ENCODE measurements at regions not wholly inside any gene's neighbourhood (a gene's known extent, or its start where the extent isn't known, plus 50 kb on each side); places are given as distances from the start of the nearest gene placed in this dataset.

DNA sequence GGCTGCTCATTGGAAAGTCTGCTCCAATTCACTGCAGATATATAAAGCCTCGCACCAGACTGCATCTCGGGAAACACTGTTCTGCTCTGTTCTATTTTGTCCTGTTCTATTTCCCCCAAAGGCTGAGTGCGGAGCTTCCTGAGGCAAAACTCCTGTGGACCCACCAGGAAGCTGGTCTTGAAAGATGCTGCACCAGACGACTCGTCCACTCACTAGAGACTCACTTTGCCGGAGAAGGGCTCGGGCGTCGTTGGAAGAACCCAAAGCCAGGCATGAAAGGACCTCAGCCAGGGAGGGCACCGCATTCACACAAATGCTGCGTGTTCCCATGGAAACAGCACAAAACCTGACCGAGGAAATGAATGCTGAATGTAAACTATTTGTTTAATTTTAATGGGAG is 331.2 kb upstream of the SFSWAP start:
- Histone ChIP-seq H4K8ac (ENCODE audit: extremely low read depth, insufficient read depth, low read length) (no peak overlapping the region), H4K91ac (replicated peaks; ENCODE audit: insufficient read length, low read length) (no peak overlapping the region), H2AK5ac (ENCODE audit: low read depth, low read length) (no peak overlapping the region), H3K18ac (ENCODE audit: extremely low read depth, low read length) (no peak overlapping the region), H2BK20ac (ENCODE audit: low read length) (no peak overlapping the region), H3K4me2 (ENCODE audit: insufficient read depth in 1 of 2, low read depth in 2 of 2, low read length in 2 of 2) (peak overlapping the region; percentile 43 to 58; a peak in 3 of 4 replicates), H4K20me1 (replicated peaks in 1 of 2; ENCODE audit: control insufficient read depth in 1 of 2, insufficient read depth in 2 of 2, low read length in 2 of 2) (no peaks in the 10 kb centered on the region), H3K14ac (ENCODE audit: insufficient read length) (no peak overlapping the region), H2BK12ac (ENCODE audit: low read depth, low read length) (no peak overlapping the region), H3K4ac (replicated peaks; ENCODE audit: insufficient read length, low read depth, low read length) (no peak overlapping the region), H3K36me3 (ENCODE audit: control insufficient read depth in 2 of 4, insufficient read depth in 4 of 4, low read length in 3 of 4) (no peaks in the 10 kb centered on the region), H2BK5ac (ENCODE audit: low read depth, low read length) (no peak overlapping the region), H2BK120ac (replicated peaks; ENCODE audit: low read depth, low read length) (no peak overlapping the region), H3K56ac (replicated peaks; ENCODE audit: insufficient read length, low read depth, low read length) (no peak overlapping the region), H4K5ac (ENCODE audit: insufficient read length, low read depth, low read length) (no peak overlapping the region), H3K4me3 (ENCODE audit: extremely low read depth in 1 of 4, insufficient read depth in 2 of 4, low read depth in 3 of 4, low read length in 4 of 4) (peak overlapping the region in 1 of 4 experiments; percentile 52; a peak in 1 of 8 replicates), H3K27ac (ENCODE audit: low read depth, low read length) (no peak overlapping the region), H3K27me3 (replicated peaks in 1 of 4; ENCODE audit: control insufficient read depth in 3 of 4, extremely low read depth in 1 of 4, insufficient read depth in 3 of 4, low read length in 3 of 4) (peaks cover 0 to 6% (median 5%) of the 10 kb centered on the region in 4 experiments; a peak in 2 of 7 replicates), H3K23ac (ENCODE audit: insufficient read length) (no peak overlapping the region), H3K79me1 (ENCODE audit: low read depth, low read length) (no peaks in the 10 kb centered on the region), H2BK15ac (ENCODE audit: low read length) (no peak overlapping the region), H2AFZ (ENCODE audit: low read length) (0 out of 2 replicates have a peak overlapping the region, but pooled peaks have one; percentile 69), H3K4me1 (replicated peaks in 1 of 4; ENCODE audit: control insufficient read depth in 3 of 4, insufficient read depth in 4 of 4, low read length in 3 of 4) (peaks cover 0 to 18% (median 12%) of the 10 kb centered on the region in 4 experiments; a peak in 6 of 7 replicates), H3K79me2 (ENCODE audit: control insufficient read depth in 1 of 2, insufficient read depth in 2 of 2, low read length in 2 of 2) (no peaks in the 10 kb centered on the region), H3K9me3 (ENCODE audit: insufficient read depth in 2 of 2, low read depth in 1 of 2, low read length in 1 of 2) (no peaks in the 10 kb centered on the region), H3K9ac (replicated peaks in 1 of 4; ENCODE audit: extremely low read depth in 1 of 4, low read depth in 3 of 4, low read length in 3 of 4) (no peak overlapping the region), H3K23me2 (ENCODE audit: low read depth, low read length) (no peaks in the 10 kb centered on the region)
- TF ChIP-seq, protein P1, sequence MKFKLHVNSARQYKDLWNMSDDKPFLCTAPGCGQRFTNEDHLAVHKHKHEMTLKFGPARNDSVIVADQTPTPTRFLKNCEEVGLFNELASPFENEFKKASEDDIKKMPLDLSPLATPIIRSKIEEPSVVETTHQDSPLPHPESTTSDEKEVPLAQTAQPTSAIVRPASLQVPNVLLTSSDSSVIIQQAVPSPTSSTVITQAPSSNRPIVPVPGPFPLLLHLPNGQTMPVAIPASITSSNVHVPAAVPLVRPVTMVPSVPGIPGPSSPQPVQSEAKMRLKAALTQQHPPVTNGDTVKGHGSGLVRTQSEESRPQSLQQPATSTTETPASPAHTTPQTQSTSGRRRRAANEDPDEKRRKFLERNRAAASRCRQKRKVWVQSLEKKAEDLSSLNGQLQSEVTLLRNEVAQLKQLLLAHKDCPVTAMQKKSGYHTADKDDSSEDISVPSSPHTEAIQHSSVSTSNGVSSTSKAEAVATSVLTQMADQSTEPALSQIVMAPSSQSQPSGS (IDR thresholded peaks at IDR 0.05; ENCODE audit: low read length): no peak
- TF ChIP-seq POLR2A (IDR thresholded peaks at IDR 0.05; ENCODE audit: control extremely low read depth in 1 of 2, low read depth in 2 of 2, low read length in 2 of 2): no peak
- TF ChIP-seq TBP (IDR thresholded peaks at IDR 0.05; ENCODE audit: low read depth, low read length): no peak
- TF ChIP-seq, protein P2, sequence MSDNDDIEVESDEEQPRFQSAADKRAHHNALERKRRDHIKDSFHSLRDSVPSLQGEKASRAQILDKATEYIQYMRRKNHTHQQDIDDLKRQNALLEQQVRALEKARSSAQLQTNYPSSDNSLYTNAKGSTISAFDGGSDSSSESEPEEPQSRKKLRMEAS (IDR thresholded peaks at IDR 0.05): no peak
- no peak for TF ChIP-seq EGR1 (IDR thresholded peaks at IDR 0.05; ENCODE audit: borderline replicate concordance, low read depth, low read length)
- TF ChIP-seq KDM5A (IDR thresholded peaks at IDR 0.05; ENCODE audit: low read length): no peak
- TF ChIP-seq SIN3A (conservative IDR thresholded peaks at IDR 0.05 in 1 of 2, IDR thresholded peaks at IDR 0.05 in 1 of 2; ENCODE audit: low read depth in 1 of 2, low read length in 2 of 2): no peak
- TF ChIP-seq HDAC6 (IDR thresholded peaks at IDR 0.05; ENCODE audit: low read depth, low read length): no peak
- FAIRE-seq (no peak), DNase-seq (ENCODE audit: low read depth in 1 of 2, low spot score in 2 of 2) (peak in 1 of 2 experiments; percentile 43)
- ChIA-PET CTCF (ENCODE audit: partially characterized antibody) (interaction anchor here (1.8 kb wide), 1 partner anchor 75 kb away, joined by 4 read pairs; no protein-coding TSS in a partner anchor), POLR2A (ENCODE audit: partially characterized antibody) (no interaction called here)
- 76% methylated on average over 12 of the region's 12 CpGs; no CpG with 5 or more reads in 1 of the 2 experiments for WGBS, 2 experiments (ENCODE audit: extremely low coverage in 1 of 2, insufficient coverage in 1 of 2, insufficient read length in 1 of 2, insufficient replicate concordance in 2 of 2, low coverage in 1 of 2, low lambda C conversion rate in 2 of 2, missing lambda C conversion rate in 1 of 2)

All from H1 (cell line).